ENCODE measurements at regions not wholly inside any gene's neighbourhood (a gene's known extent, or its start where the extent isn't known, plus 50 kb on each side); places are given as distances from the start of the nearest gene placed in this dataset.

DNA sequence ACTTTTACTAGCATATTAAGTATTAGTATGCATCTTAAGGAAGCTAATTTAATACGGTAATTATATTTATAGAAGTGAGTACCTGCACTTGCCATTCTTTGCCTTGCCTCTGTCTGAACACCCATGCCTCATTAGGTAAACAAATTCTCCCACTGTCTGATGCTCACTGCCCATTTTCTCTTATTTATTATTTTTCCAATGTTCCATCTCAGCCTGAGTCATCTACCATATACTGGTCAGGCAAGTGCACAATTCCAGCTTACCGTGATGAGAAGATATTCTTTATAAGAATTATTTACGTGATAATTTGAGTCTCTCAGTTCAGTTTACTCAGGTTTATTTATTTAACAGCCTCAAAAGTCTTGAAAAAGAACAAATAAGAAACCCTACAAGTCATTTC, 619.2 kb upstream of the EYS start:
- TF ChIP-seq, protein P1, sequence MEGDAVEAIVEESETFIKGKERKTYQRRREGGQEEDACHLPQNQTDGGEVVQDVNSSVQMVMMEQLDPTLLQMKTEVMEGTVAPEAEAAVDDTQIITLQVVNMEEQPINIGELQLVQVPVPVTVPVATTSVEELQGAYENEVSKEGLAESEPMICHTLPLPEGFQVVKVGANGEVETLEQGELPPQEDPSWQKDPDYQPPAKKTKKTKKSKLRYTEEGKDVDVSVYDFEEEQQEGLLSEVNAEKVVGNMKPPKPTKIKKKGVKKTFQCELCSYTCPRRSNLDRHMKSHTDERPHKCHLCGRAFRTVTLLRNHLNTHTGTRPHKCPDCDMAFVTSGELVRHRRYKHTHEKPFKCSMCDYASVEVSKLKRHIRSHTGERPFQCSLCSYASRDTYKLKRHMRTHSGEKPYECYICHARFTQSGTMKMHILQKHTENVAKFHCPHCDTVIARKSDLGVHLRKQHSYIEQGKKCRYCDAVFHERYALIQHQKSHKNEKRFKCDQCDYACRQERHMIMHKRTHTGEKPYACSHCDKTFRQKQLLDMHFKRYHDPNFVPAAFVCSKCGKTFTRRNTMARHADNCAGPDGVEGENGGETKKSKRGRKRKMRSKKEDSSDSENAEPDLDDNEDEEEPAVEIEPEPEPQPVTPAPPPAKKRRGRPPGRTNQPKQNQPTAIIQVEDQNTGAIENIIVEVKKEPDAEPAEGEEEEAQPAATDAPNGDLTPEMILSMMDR (IDR thresholded peaks at IDR 0.05; ENCODE audit: low read depth, low read length), result no peak
- TF ChIP-seq EZH2phosphoT487 (IDR thresholded peaks at IDR 0.05; ENCODE audit: low read depth), result no peak
